Astrocyte of the cerebellum (primary cell): ENCODE measurements at regions not wholly inside any gene's neighbourhood (a gene's known extent, or its start where the extent isn't known, plus 50 kb on each side); places are given as distances from the start of the nearest gene placed in this dataset.

ENCODE experiments used
- DNase-seq: peaks from one replicate; pipeline ENCODE4 v3.0.0-alpha.2; 2011; ENCODE audit warnings: low read depth
- H3K4me3 ChIP-seq: 2 replicates; pipeline ENCODE4 v1.5.1; 2011; ENCODE audit warnings: mild to moderate bottlenecking, low read depth, low read length, moderate library complexity
- CTCF ChIP-seq: IDR thresholded peaks from 2 replicates; pipeline ENCODE4 v1.5.1; 2012; ENCODE audit warnings: low read length, low read depth, moderate library complexity, mild to moderate bottlenecking; ENCODE audit errors: missing control alignments
- in situ Hi-C: cut with HindIII; loops from 2 replicates; pipeline ENCODE4 v1.10.0; 2017; ENCODE audit warnings: low sequenced_read_pairs

GRCh38 chr3:177441813-177442646 lies 244.7 kb upstream of the TBL1XR1 start:
- no peak overlapping the region for H3K4me3 ChIP-seq
- in situ Hi-C loops, result no loop called here
- no peak for TF ChIP-seq CTCF
- no peak for DNase-seq

- DNase-seq, result no peak
- TF ChIP-seq CTCF, result no peak
- no peak overlapping the region for H3K4me3 ChIP-seq
- in situ Hi-C loops, result no loop called here
Measured at GRCh38 chr3:177443469-177443868, 246.2 kb upstream of the TBL1XR1 start.

- in situ Hi-C loops, result no loop called here
- no peak for TF ChIP-seq CTCF
- no peak for DNase-seq
- H3K4me3 ChIP-seq, result no peak overlapping the region
Measured at GRCh38 chr3:177444696-177445095, 247.4 kb upstream of the TBL1XR1 start.

- no peak overlapping the region for H3K4me3 ChIP-seq
- DNase-seq, result no peak
- no peak for TF ChIP-seq CTCF
- in situ Hi-C loops, result no loop called here
Measured at GRCh38 chr3:177445549-177445948, 248.3 kb upstream of the TBL1XR1 start.

GRCh38 chr3:177446165-177446601 lies 248.9 kb upstream of the TBL1XR1 start:
- in situ Hi-C loops, result no loop called here
- no peak for DNase-seq
- TF ChIP-seq CTCF, result no peak
- no peak overlapping the region for H3K4me3 ChIP-seq

GRCh38 chr3:177447938-177448337 lies 250.7 kb upstream of the TBL1XR1 start:
- no peak overlapping the region for H3K4me3 ChIP-seq
- DNase-seq, result no peak
- in situ Hi-C loops, result no loop called here
- TF ChIP-seq CTCF, result no peak
